IMR-90 (cell line): ENCODE measurements at regions not wholly inside any gene's neighbourhood (a gene's known extent, or its start where the extent isn't known, plus 50 kb on each side); places are given as distances from the start of the nearest gene placed in this dataset.

Source experiments
- ATAC-seq: fragments of 200-7000 bp; cut with Tn5 transposase; 2 replicates; pipeline ENCODE4 v1.9.1; 2020; ENCODE audit warnings: low read depth, mild to moderate bottlenecking, moderate library complexity
- BruUV-seq: library from RNA; stranded (reverse); fragments of 400-500 nt; replicated peaks from 2 replicates; lab custom pipeline; 2021; lab: Mats Ljungman, UMichigan
- CTCF ChIA-PET: fragments of 300-600 bp; formaldehyde crosslinking; extraction: SDS; loops from one replicate; lab custom pipeline; 2021; ENCODE audit warnings: antibody characterized with exemption; lab: Yijun Ruan, JAX
- POLR2A ChIA-PET: fragments of 300-600 bp; sonication (Branson Sonifier 250); formaldehyde crosslinking; loops from one replicate; lab custom pipeline; 2022; ENCODE audit warnings: antibody characterized with exemption; ENCODE audit not compliant: unreplicated experiment; lab: Charles Lee
- DNase-seq: peaks from one replicate; pipeline ENCODE4 v3.0.0; 2013
- H2AFZ ChIP-seq: replicated peaks from 2 replicates; pipeline ENCODE3; 2013; ENCODE audit warnings: low read length, mild to moderate bottlenecking; ENCODE audit not compliant: poor library complexity
- H2AK5ac ChIP-seq: 2 replicates; pipeline ENCODE4 v1.6.1; 2013; ENCODE audit warnings: low read depth, low read length, inconsistent platforms
- H2AK9ac ChIP-seq: replicated peaks from 2 replicates; pipeline ENCODE3; 2013; ENCODE audit warnings: mild to moderate bottlenecking, low read depth, low read length, moderate library complexity; ENCODE audit not compliant: poor library complexity
- H2BK120ac ChIP-seq: 2 replicates; pipeline ENCODE4 v1.6.1; 2013; ENCODE audit warnings: low read depth, low read length, inconsistent platforms
- H2BK15ac ChIP-seq: 3 replicates; pipeline ENCODE4 v1.6.1; 2013; ENCODE audit warnings: low read depth, low read length, inconsistent platforms
- H2BK20ac ChIP-seq: 2 replicates; pipeline ENCODE4 v1.6.1; 2013; ENCODE audit warnings: low read depth, mild to moderate bottlenecking, inconsistent platforms, low read length, moderate library complexity
- H2BK5ac ChIP-seq: 2 replicates; pipeline ENCODE4 v1.6.1; 2013; ENCODE audit warnings: mild to moderate bottlenecking, low read depth, low read length, inconsistent platforms; ENCODE audit not compliant: poor library complexity, severe bottlenecking
- H3K14ac ChIP-seq: replicated peaks from 2 replicates; pipeline ENCODE4 v1.6.1; 2013; ENCODE audit warnings: low read depth, low read length, inconsistent platforms
- H3K18ac ChIP-seq: 2 replicates; pipeline ENCODE4 v1.6.1; 2013; ENCODE audit warnings: low read depth, low read length, control low read depth
- H3K23ac ChIP-seq: 2 replicates; pipeline ENCODE4 v1.6.1; 2013; ENCODE audit warnings: low read depth, low read length, inconsistent platforms
- H3K27ac ChIP-seq: 2 replicates; pipeline ENCODE4 v1.5.1; 2013; ENCODE audit warnings: mild to moderate bottlenecking, control low read depth, low read length; ENCODE audit not compliant: insufficient read depth
- H3K27me3 ChIP-seq: 2 replicates; pipeline ENCODE4 v1.6.1; 2013; ENCODE audit warnings: low read length; ENCODE audit not compliant: control insufficient read depth, insufficient read depth
- H3K36me3 ChIP-seq: 2 replicates; pipeline ENCODE4 v1.6.1; 2013; ENCODE audit warnings: low read length, mixed read lengths; ENCODE audit not compliant: control insufficient read depth, insufficient read depth
- H3K4ac ChIP-seq: 2 replicates; pipeline ENCODE4 v1.6.1; 2013; ENCODE audit warnings: low read depth, low read length, inconsistent platforms
- H3K4me1 ChIP-seq: 2 replicates; pipeline ENCODE4 v1.6.1; 2013; ENCODE audit warnings: low read length, mixed read lengths; ENCODE audit not compliant: control insufficient read depth, insufficient read depth
- H3K4me2 ChIP-seq: 2 replicates; pipeline ENCODE4 v1.6.1; 2013; ENCODE audit warnings: low read depth, mild to moderate bottlenecking, control low read depth, low read length, moderate library complexity
- H3K4me3 ChIP-seq: 2 replicates; pipeline ENCODE4 v1.5.1; 2013; ENCODE audit warnings: low read depth, mild to moderate bottlenecking, control low read depth, low read length, moderate library complexity; ENCODE audit not compliant: insufficient read depth
- H3K56ac ChIP-seq: 2 replicates; pipeline ENCODE4 v1.6.1; 2013; ENCODE audit warnings: low read length, inconsistent platforms; ENCODE audit not compliant: insufficient read depth; ENCODE audit errors: extremely low read depth
- H3K79me1 ChIP-seq, 2 experiments: 2 replicates each; pipeline ENCODE4 v1.6.1; 2013; ENCODE audit warnings: low read length in 2 of 2, inconsistent platforms in 1 of 2, low read depth in 1 of 2
- H3K9ac ChIP-seq: 2 replicates; pipeline ENCODE4 v1.6.1; 2013; ENCODE audit warnings: low read depth, low read length, control low read depth
- H3K9me1 ChIP-seq: 2 replicates; pipeline ENCODE4 v1.6.1; 2013; ENCODE audit warnings: low read length, inconsistent platforms; ENCODE audit not compliant: insufficient read depth
- H3K9me3 ChIP-seq: 2 replicates; pipeline ENCODE4 v1.6.1; 2013; ENCODE audit warnings: low read length; ENCODE audit not compliant: control insufficient read depth, insufficient read depth
- H4K20me1 ChIP-seq: 2 replicates; pipeline ENCODE4 v1.6.1; 2013; ENCODE audit warnings: low read length, inconsistent platforms; ENCODE audit not compliant: insufficient read depth
- H4K5ac ChIP-seq: 2 replicates; pipeline ENCODE4 v1.6.1; 2013; ENCODE audit warnings: mild to moderate bottlenecking, low read depth, low read length, control low read depth
- H4K8ac ChIP-seq, 2 experiments: 2 replicates each; pipeline ENCODE4 v1.6.1; 2013; ENCODE audit warnings: low read depth in 2 of 2, low read length in 2 of 2, control low read depth in 1 of 2, inconsistent platforms in 1 of 2
- H4K91ac ChIP-seq: 2 replicates; pipeline ENCODE4 v1.6.1; 2013; ENCODE audit warnings: low read depth, low read length, inconsistent platforms; ENCODE audit not compliant: insufficient read depth
- CEBPB ChIP-seq: IDR thresholded peaks from 2 replicates; pipeline ENCODE4 v1.6.1; 2012; ENCODE audit warnings: low read depth, low read length, improper control_type of control experiment
- RCOR1 ChIP-seq: IDR thresholded peaks from 2 replicates; pipeline ENCODE4 v1.6.1; 2012; ENCODE audit warnings: mild to moderate bottlenecking, low read length, improper control_type of control experiment; ENCODE audit not compliant: insufficient replicate concordance
- RFX5 ChIP-seq: IDR thresholded peaks from 2 replicates; pipeline ENCODE4 v1.8.0; 2012; ENCODE audit warnings: low read depth, mild to moderate bottlenecking, low read length, moderate library complexity
- dilution Hi-C: fragments of 300-500 bp; cut with HindIII; formaldehyde crosslinking; loops from one replicate; pipeline ENCODE4 v1.14.3; 2018; ENCODE audit warnings: low sequenced_read_pairs; ENCODE audit not compliant: unreplicated experiment
- in situ Hi-C: fragments of 300-500 bp; cut with MboI; formaldehyde crosslinking; loops from 3 replicates; pipeline ENCODE4 v1.14.3; 2019; ENCODE audit warnings: low sequenced_read_pairs, inconsistent platforms, mixed read lengths
- intact Hi-C: fragments of 100-400 bp; cut with micrococcal nuclease; formaldehyde crosslinking; loops from 2 replicates; pipeline ENCODE4 v1.10.0; 2022

DNA sequence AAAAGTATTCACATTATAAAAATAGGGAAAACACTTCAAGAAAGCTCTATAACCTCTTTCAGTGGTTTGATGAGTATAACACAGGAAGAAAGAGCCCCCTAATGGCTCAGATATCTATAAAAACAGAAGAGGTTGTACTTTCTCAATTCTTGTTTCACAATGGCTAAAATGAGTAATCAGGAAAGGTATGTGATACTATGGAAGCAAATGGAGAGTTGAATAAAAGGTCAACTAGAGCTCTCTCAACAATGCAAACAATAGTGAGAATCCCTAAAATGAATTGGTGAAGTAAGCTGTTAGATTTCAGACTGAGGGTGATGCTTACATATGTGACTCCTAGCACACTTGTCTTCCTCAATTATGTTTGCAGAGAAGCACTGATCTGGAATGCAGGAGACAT lies 584.6 kb upstream of the CDH18 start:
- no peaks in the 10 kb centered on the region for H3K4me1 ChIP-seq
- H3K14ac ChIP-seq, result no peak overlapping the region
- no peaks in the 10 kb centered on the region for H3K79me1 ChIP-seq
- H3K9me3 ChIP-seq, result no peaks in the 10 kb centered on the region
- CTCF ChIA-PET, result interaction anchor here (0.7 kb wide), 1 partner anchor 10 kb away, joined by 3 read pairs; no protein-coding TSS in a partner anchor
- no peaks in the 10 kb centered on the region for H3K9me1 ChIP-seq
- H2BK20ac ChIP-seq, result no peak overlapping the region
- no peak overlapping the region for H2BK5ac ChIP-seq
- no peak overlapping the region for H2BK15ac ChIP-seq
- no peak overlapping the region for H3K9ac ChIP-seq
- H4K20me1 ChIP-seq, result no peaks in the 10 kb centered on the region
- H3K27me3 ChIP-seq, result no peaks in the 10 kb centered on the region
- no peak overlapping the region for H3K4me3 ChIP-seq
- in situ Hi-C loops (no loop called here), dilution Hi-C loops (no loop called here), intact Hi-C loops (no loop called here)
- POLR2A ChIA-PET, result no interaction called here
- no peak overlapping the region for H3K27ac ChIP-seq
- DNase-seq (peak; percentile 15), ATAC-seq (no peak)
- H3K4me2 ChIP-seq, result no peak overlapping the region
- no peak overlapping the region for H2AK9ac ChIP-seq
- no peak overlapping the region for H2AFZ ChIP-seq
- no peaks in the 10 kb centered on the region for H3K36me3 ChIP-seq
- no peak overlapping the region for H3K4ac ChIP-seq
- TF ChIP-seq RFX5, result no peak
- TF ChIP-seq CEBPB, result peak; percentile 37; the same call in 1 of the 2 replicates
- no peak for TF ChIP-seq RCOR1
- H4K5ac ChIP-seq, result no peak overlapping the region
- H2BK120ac ChIP-seq, result no peak overlapping the region
- BruUV-seq, result no TSS peak
- H2AK5ac ChIP-seq, result no peak overlapping the region
- no peak overlapping the region for H4K91ac ChIP-seq
- H3K23ac ChIP-seq, result no peak overlapping the region
- H3K56ac ChIP-seq, result no peak overlapping the region
- H4K8ac ChIP-seq, result no peak overlapping the region
- no peak overlapping the region for H3K18ac ChIP-seq
